Fibroblast of mammary gland (primary cell): ENCODE measurements at regions not wholly inside any gene's neighbourhood (a gene's known extent, or its start where the extent isn't known, plus 50 kb on each side); places are given as distances from the start of the nearest gene placed in this dataset.

Experiments used
- DNase-seq: peaks from one replicate; pipeline ENCODE4 v3.0.0-alpha.2; 2010; ENCODE audit warnings: low read depth
- H3K4me3 ChIP-seq: 2 replicates; pipeline ENCODE4 v1.5.1; 2011; ENCODE audit warnings: low read depth, mild to moderate bottlenecking, low read length, moderate library complexity; ENCODE audit not compliant: control insufficient read depth
- CTCF ChIP-seq: conservative IDR thresholded peaks from 2 replicates; pipeline ENCODE4 v1.5.1; 2011; ENCODE audit warnings: low read depth, low read length, inconsistent platforms; ENCODE audit not compliant: control insufficient read depth, insufficient read depth

GRCh38 chr22:48423481-48423911 is 1404.2 kb downstream of the BRD1 start:
- no peak for DNase-seq
- no peak overlapping the region for H3K4me3 ChIP-seq
- no peak for TF ChIP-seq CTCF

- DNase-seq: no peak
- H3K4me3 ChIP-seq: no peak overlapping the region
- TF ChIP-seq CTCF: no peak
Observed at GRCh38 chr22:48422900-48423480, 1404.7 kb downstream of the BRD1 start.

GRCh38 chr22:48418831-48419230 is 1408.8 kb downstream of the BRD1 start:
- TF ChIP-seq CTCF: no peak
- no peak for DNase-seq

GRCh38 chr22:48417225-48418070 is 1410.2 kb downstream of the BRD1 start:
- DNase-seq: no peak
- TF ChIP-seq CTCF: no peak
- H3K4me3 ChIP-seq: no peak overlapping the region

More at GRCh38 chr22:48418831-48419230, 1408.8 kb downstream of the BRD1 start:
- no peak overlapping the region for H3K4me3 ChIP-seq

- TF ChIP-seq CTCF: no peak
- DNase-seq: no peak
- H3K4me3 ChIP-seq: no peak overlapping the region
Observed at GRCh38 chr22:48416396-48417224, 1411.1 kb downstream of the BRD1 start.

- H3K4me3 ChIP-seq: no peak overlapping the region
- no peak for TF ChIP-seq CTCF
- no peak for DNase-seq
Observed at GRCh38 chr22:48415520-48415919, 1412.2 kb downstream of the BRD1 start.
